SH-SY5Y (cell line): ENCODE measurements at regions not wholly inside any gene's neighbourhood (a gene's known extent, or its start where the extent isn't known, plus 50 kb on each side); places are given as distances from the start of the nearest gene placed in this dataset.

Source experiments
- GATA2 ChIP-seq: IDR thresholded peaks from 2 replicates; pipeline ENCODE4 v1.6.1; 2011; ENCODE audit warnings: mild to moderate bottlenecking, low read depth, low read length
- GATA3 ChIP-seq: IDR thresholded peaks from 2 replicates; pipeline ENCODE4 v1.6.1; 2011; ENCODE audit warnings: low read depth, mild to moderate bottlenecking, low read length, moderate library complexity

GRCh38 chr1:209323743-209324142, 259.8 kb upstream of the CAMK1G start:
- TF ChIP-seq GATA2: no peak
- no peak for TF ChIP-seq GATA3
